HEK293T (cell line): ENCODE measurements at regions not wholly inside any gene's neighbourhood (a gene's known extent, or its start where the extent isn't known, plus 50 kb on each side); places are given as distances from the start of the nearest gene placed in this dataset.
"Not testable (repeated sequence)": the region's sequence is repeated elsewhere in the genome, so short reads cannot be mapped to it uniquely, and the experiment has no call there.

Experiments used
- CTCF ChIA-PET: fragments of 350-600 bp; formaldehyde crosslinking; extraction: SDS; loops from one replicate; lab custom pipeline; 2021; ENCODE audit warnings: antibody characterized with exemption, inconsistent platforms; lab: Yijun Ruan, JAX
- POLR2A ChIA-PET: fragments of 350-600 bp; formaldehyde crosslinking; extraction: SDS; loops from one replicate; lab custom pipeline; 2020; ENCODE audit warnings: antibody characterized with exemption, inconsistent platforms; lab: Yijun Ruan, JAX
- DNase-seq: peaks from one replicate; pipeline ENCODE4 v3.0.0; 2012; ENCODE audit warnings: mixed read lengths; ENCODE audit errors: extremely low spot score
- ARNT ChIP-seq: fragments of 450-650 bp; IDR thresholded peaks from 2 replicates; pipeline ENCODE4 v1.6.1; 2017; ENCODE audit warnings: mild to moderate bottlenecking
- BHLHE40 ChIP-seq: fragments of 450-650 bp; IDR thresholded peaks from 2 replicates; pipeline ENCODE4 v1.6.1; 2016; ENCODE audit warnings: mild to moderate bottlenecking, moderate library complexity, borderline replicate concordance
- CTBP1 ChIP-seq: fragments of 450-650 bp; IDR thresholded peaks from 2 replicates; pipeline ENCODE4 v1.6.1; 2016; ENCODE audit warnings: borderline replicate concordance
- ELF4 ChIP-seq: fragments of 450-650 bp; IDR thresholded peaks from 2 replicates; pipeline ENCODE4 v1.6.1; 2017; ENCODE audit warnings: antibody characterized with exemption
- FOXA1 ChIP-seq: fragments of 450-650 bp; IDR thresholded peaks from 2 replicates; pipeline ENCODE4 v1.6.1; 2016; ENCODE audit warnings: mild to moderate bottlenecking
- FOXK2 ChIP-seq: fragments of 450-650 bp; IDR thresholded peaks from 2 replicates; pipeline ENCODE4 v1.6.1; 2016; ENCODE audit warnings: mild to moderate bottlenecking
- FOXM1 ChIP-seq: fragments of 450-650 bp; IDR thresholded peaks from 2 replicates; pipeline ENCODE4 v1.6.1; 2017; ENCODE audit warnings: mild to moderate bottlenecking, borderline replicate concordance
- HDGF ChIP-seq: fragments of 450-650 bp; IDR thresholded peaks from 2 replicates; pipeline ENCODE4 v1.6.1; 2017; ENCODE audit warnings: antibody characterized with exemption, borderline replicate concordance
- L3MBTL2 ChIP-seq: fragments of 450-650 bp; conservative IDR thresholded peaks from 2 replicates; pipeline ENCODE4 v1.6.1; 2016; ENCODE audit warnings: mild to moderate bottlenecking
- LEF1 ChIP-seq: fragments of 450-650 bp; IDR thresholded peaks from 2 replicates; pipeline ENCODE4 v1.6.1; 2017; ENCODE audit warnings: mild to moderate bottlenecking, borderline replicate concordance
- NFRKB ChIP-seq: fragments of 450-650 bp; IDR thresholded peaks from 2 replicates; pipeline ENCODE4 v1.6.1; 2016; ENCODE audit warnings: mild to moderate bottlenecking, moderate library complexity
- SP1 ChIP-seq: fragments of 450-650 bp; IDR thresholded peaks from 2 replicates; pipeline ENCODE4 v1.6.1; 2017
- SUZ12 ChIP-seq: fragments of 450-650 bp; IDR thresholded peaks from 2 replicates; pipeline ENCODE4 v1.6.1; 2016; ENCODE audit warnings: mild to moderate bottlenecking
- TARDBP ChIP-seq: fragments of 450-650 bp; IDR thresholded peaks from 2 replicates; pipeline ENCODE4 v1.6.1; 2016
- ZNF384 ChIP-seq: fragments of 450-650 bp; IDR thresholded peaks from 2 replicates; pipeline ENCODE4 v1.6.1; 2016
- TF ChIP-seq, protein P1 (sequence below): fragments of 450-650 bp; IDR thresholded peaks from 2 replicates; pipeline ENCODE4 v1.6.1; 2016

DNA sequence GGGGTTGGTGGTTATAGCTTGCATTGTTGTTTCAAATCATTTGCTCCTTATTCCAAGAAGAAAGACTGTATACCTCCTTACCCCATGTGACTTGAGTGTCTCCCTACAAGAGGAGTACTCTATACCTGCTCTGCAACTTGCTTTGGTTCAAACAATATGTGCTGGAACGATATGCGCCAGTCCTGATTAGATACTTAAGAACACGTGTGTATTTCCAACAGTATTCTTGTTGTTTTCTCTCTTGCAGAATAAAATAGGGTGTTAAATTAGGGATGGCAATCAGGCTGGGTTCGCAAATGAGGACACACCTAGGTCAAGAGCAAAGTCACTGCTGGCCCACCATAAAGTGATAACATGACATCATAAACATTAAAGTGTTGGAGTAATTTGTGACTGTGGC lies 895.0 kb upstream of the SLITRK1 start:
- DNase-seq: no peak
- ChIA-PET CTCF (no interaction called here), POLR2A (no interaction called here)
- TF ChIP-seq ARNT (no peak), CTBP1 (no peak), SUZ12 (no peak), LEF1 (no peak), HDGF (no peak), FOXK2 (no peak), NFRKB (no peak), FOXM1 (no peak), BHLHE40 (no peak), SP1 (no peak), ZNF384 (no peak), ELF4 (no peak)
- TF ChIP-seq, protein P1, sequence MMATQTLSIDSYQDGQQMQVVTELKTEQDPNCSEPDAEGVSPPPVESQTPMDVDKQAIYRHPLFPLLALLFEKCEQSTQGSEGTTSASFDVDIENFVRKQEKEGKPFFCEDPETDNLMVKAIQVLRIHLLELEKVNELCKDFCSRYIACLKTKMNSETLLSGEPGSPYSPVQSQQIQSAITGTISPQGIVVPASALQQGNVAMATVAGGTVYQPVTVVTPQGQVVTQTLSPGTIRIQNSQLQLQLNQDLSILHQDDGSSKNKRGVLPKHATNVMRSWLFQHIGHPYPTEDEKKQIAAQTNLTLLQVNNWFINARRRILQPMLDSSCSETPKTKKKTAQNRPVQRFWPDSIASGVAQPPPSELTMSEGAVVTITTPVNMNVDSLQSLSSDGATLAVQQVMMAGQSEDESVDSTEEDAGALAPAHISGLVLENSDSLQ: no peak

DNA sequence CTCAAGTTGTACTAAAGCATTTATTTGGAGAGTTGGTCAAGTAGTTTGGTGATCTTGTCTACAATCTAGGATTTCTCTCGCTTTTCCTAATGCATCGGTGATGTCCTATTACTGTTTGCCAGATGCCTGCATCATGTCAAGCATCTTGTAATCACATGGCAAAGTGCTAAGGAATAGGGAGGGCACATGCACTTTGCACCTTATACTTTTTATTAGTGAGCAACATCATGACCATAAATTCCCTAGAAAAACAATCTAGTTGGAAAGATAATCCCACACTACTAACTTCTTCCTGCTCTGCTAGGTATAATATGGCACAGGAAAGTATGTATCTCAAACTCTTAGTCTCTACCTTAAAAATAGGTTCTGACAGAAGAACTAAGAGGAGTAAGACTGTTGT lies 894.3 kb upstream of the SLITRK1 start:
- ChIA-PET CTCF (no interaction called here), POLR2A (no interaction called here)
- no peak for DNase-seq
- TF ChIP-seq NFRKB (no peak), SUZ12 (no peak), HDGF (no peak), ZNF384 (no peak), CTBP1 (no peak), LEF1 (no peak), FOXM1 (no peak), L3MBTL2 (no peak), FOXA1 (no peak), ARNT (no peak), SP1 (no peak), TARDBP (no peak), BHLHE40 (no peak), FOXK2 (no peak), ELF4 (no peak)
- TF ChIP-seq, protein P1: no peak

DNA sequence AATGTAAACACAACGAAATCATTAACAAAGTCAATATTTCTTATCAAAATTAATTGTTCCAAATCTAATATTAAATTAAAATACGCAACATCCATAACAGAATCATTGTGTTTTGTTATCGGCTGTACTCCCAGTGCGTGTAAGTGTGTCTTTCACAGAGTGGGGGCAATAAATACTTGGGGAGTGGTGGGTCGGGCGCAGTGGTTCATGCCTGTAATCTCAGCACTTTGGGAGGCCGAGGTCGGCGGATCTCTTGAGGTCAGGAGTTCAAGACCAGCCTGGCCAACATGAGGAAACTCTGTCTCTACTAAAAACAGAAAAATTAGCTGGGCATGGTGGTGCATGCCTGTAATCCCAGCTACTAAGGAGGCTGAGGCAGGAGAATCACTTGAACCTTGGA lies 893.6 kb upstream of the SLITRK1 start:
- CTCF ChIA-PET, DNase-seq, POLR2A ChIA-PET: not testable (repeated sequence)

DNA sequence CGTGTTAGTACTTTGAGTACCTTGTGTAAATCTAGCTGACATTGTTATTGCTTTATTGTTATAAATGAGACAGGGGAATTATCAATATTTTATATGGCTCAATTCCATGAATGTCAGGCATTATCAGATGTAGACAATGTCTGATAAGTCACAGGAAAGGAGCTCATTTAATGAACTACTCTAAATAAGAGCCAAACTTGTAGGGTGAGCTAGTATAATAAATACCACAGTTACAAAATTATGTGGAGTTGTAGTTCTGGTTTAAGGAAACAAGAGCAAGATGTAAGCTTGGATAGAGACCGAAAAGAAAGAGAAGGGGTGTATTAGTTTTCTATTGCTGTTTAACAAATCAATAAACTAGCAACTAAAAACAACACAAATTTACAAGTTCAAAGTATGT lies 891.8 kb upstream of the SLITRK1 start:
- TF ChIP-seq SP1 (no peak), FOXA1 (no peak), FOXK2 (no peak), LEF1 (no peak), CTBP1 (no peak), FOXM1 (no peak), L3MBTL2 (no peak), HDGF (no peak), BHLHE40 (no peak), SUZ12 (no peak), TARDBP (no peak), NFRKB (no peak), ELF4 (no peak), ARNT (no peak), ZNF384 (no peak)
- TF ChIP-seq, protein P1: no peak
- DNase-seq: no peak
- ChIA-PET CTCF (no interaction called here), POLR2A (no interaction called here)

DNA sequence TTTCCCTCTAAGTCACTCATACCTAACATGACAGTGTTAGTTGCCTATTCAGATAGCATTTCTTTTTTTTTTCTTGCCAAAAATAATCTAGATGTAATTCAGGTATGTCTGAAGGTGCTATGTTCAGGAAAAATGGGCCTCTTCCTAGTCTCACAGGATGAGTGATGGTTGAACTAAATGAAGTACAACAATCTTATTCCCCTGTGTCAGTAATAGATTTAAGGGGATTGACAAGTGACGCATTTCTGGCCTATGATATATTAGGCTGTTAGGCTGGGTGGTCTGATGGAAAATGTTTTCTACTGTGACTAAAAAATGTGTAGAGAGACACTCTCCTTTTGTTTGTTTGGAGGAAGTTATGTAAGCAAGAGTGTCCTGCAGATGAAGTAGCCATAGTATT lies 878.7 kb upstream of the SLITRK1 start:
- POLR2A ChIA-PET: no interaction called here

More for the DNA sequence above, 878.7 kb upstream of the SLITRK1 start:
- no peak for DNase-seq
- TF ChIP-seq L3MBTL2 (no peak), HDGF (no peak), SP1 (no peak), LEF1 (no peak), BHLHE40 (no peak), SUZ12 (no peak), ZNF384 (no peak), ELF4 (no peak), ARNT (no peak), CTBP1 (no peak), FOXK2 (no peak), TARDBP (no peak), FOXA1 (no peak), FOXM1 (no peak)
- TF ChIP-seq, protein P1: no peak
- CTCF ChIA-PET: no interaction called here
